Body of pancreas (tissue), 4 donors: ENCODE measurements at regions not wholly inside any gene's neighbourhood (a gene's known extent, or its start where the extent isn't known, plus 50 kb on each side); places are given as distances from the start of the nearest gene placed in this dataset.
"Not testable (repeated sequence)": the region's sequence is repeated elsewhere in the genome, so short reads cannot be mapped to it uniquely, and the experiment has no call there.

ENCODE experiments used
- ATAC-seq: fragments of 150-250 bp; one replicate; pipeline ENCODE4 v1.9.1; 2016
- DNase-seq, 4 donors: peaks; one replicate each; pipeline ENCODE4 v3.0.0-alpha.2; 2019
- H3K27ac ChIP-seq, 4 donors: fragments of 200-600 bp; sonication (generic); 1 replicate in 3 of 4; 2 replicates in 1 of 4; pipeline versions ENCODE4 v1.5.1 to v1.6.1; 2016 to 2019; ENCODE audit warnings: mild to moderate bottlenecking in 1 of 4, mixed read lengths in 1 of 4, moderate library complexity in 1 of 4
- H3K27me3 ChIP-seq, 2 donors: fragments of 200-600 bp; sonication (generic); one replicate each; pipeline ENCODE4 v1.6.0; 2016; ENCODE audit warnings: mild to moderate bottlenecking in 1 of 2
- H3K36me3 ChIP-seq, 2 donors: fragments of 200-600 bp; sonication (generic); replicated peaks in 1 of 2; 2 replicates each; pipeline ENCODE4 v1.5.1; 2016; ENCODE audit warnings: low read depth in 2 of 2; ENCODE audit not compliant: insufficient read depth in 1 of 2
- H3K4me1 ChIP-seq: fragments of 200-600 bp; sonication (generic); one replicate; pipeline ENCODE4 v1.6.0; 2016
- H3K4me3 ChIP-seq, 2 donors: fragments of 200-600 bp; sonication (generic); 1 replicate in 1 of 2; 2 replicates in 1 of 2; pipeline ENCODE4 v1.5.1; 2016 to 2019
- H3K9me3 ChIP-seq, 3 donors: fragments of 200-600 bp; sonication (generic); 1 replicate in 2 of 3; 2 replicates in 1 of 3; pipeline ENCODE4 v1.5.1; 2016
- CTCF ChIP-seq, 7 experiments: fragments of 450-650 bp in 4 of 7; fragments of 200-600 bp in 3 of 7; sonication (generic) in 3 of 7; IDR thresholded peaks; one replicate each; pipeline ENCODE4 v1.5.1; 2016 to 2019; ENCODE audit warnings: antibody characterized with exemption in 7 of 7
- POLR2A ChIP-seq, 3 donors: fragments of 450-650 bp; IDR thresholded peaks; one replicate each; pipeline ENCODE4 v1.6.1; 2016; ENCODE audit warnings: antibody characterized with exemption in 3 of 3, mild to moderate bottlenecking in 2 of 3
- WGBS, 2 donors: methylation state at CpG; one replicate each; pipeline ENCODE4 v1.1.5; 2017; 5-methylcytosine and 5-hydroxymethylcytosine counted together
- intact Hi-C: fragments of 100-400 bp; cut with DNase I; formaldehyde crosslinking; loops from one replicate; pipeline ENCODE4 v1.15.1; 2023

GRCh38 chr7:49488573-49488972 lies 284.9 kb upstream of the VWC2 start:
- Histone ChIP-seq H3K4me3 (no peak overlapping the region), H3K9me3 (no peaks in the 10 kb centered on the region), H3K4me1 (no peaks in the 10 kb centered on the region), H3K36me3 (no peaks in the 10 kb centered on the region), H3K27ac (no peak overlapping the region), H3K27me3 (no peaks in the 10 kb centered on the region)
- TF ChIP-seq CTCF (IDR thresholded peaks at IDR 0.05) (no peak), POLR2A (IDR thresholded peaks at IDR 0.05) (no peak)
- no peak for DNase-seq
- no peak for ATAC-seq
- WGBS, 2 donors: 13 to 38% methylated on average over 1 of the region's 1 CpG
- intact Hi-C loops: no loop called here

DNA sequence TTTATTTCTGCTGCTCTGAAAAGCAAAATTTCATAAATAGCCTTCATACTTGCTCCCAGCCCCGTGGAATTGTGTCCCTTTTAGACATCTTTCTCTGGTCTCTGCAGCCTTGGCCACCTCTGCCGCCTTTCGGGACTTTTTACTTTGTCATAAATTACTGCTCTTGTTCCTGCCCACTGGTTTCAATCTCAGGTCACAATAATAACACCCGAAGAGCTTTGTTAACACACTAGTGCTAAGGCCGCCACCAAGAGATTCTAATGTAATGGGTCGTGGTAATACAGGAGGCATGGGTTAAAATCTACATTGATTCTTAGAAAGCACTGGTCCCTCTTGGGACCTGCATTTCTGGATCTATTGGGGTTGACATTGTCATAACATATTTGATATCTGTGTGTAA lies 276.0 kb upstream of the VWC2 start:
- ATAC-seq (no peak), DNase-seq (no peak)
- Histone ChIP-seq H3K36me3 (no peaks in the 10 kb centered on the region), H3K4me1 (no peaks in the 10 kb centered on the region), H3K4me3 (no peak overlapping the region), H3K27ac (no peak overlapping the region), H3K9me3 (no peaks in the 10 kb centered on the region), H3K27me3 (no peaks in the 10 kb centered on the region)
- TF ChIP-seq CTCF (IDR thresholded peaks at IDR 0.05): no peak
- TF ChIP-seq POLR2A (IDR thresholded peaks at IDR 0.05): no peak
- intact Hi-C loops: no loop called here
- WGBS, 2 donors: 74 to 80% methylated on average over 6 of the region's 6 CpGs

- WGBS, 2 donors: 66 to 68% methylated on average over 2 of the region's 2 CpGs
- H3K9me3 ChIP-seq: no peaks in the 10 kb centered on the region
- no peak overlapping the region for H3K27ac ChIP-seq
- no peaks in the 10 kb centered on the region for H3K27me3 ChIP-seq
- ATAC-seq (no peak), DNase-seq (no peak)
- no peak overlapping the region for H3K4me3 ChIP-seq
- intact Hi-C loops: no loop called here
- no peaks in the 10 kb centered on the region for H3K4me1 ChIP-seq
- H3K36me3 ChIP-seq: no peaks in the 10 kb centered on the region
- TF ChIP-seq CTCF (IDR thresholded peaks at IDR 0.05) (no peak), POLR2A (IDR thresholded peaks at IDR 0.05) (no peak)
Observed at GRCh38 chr7:49500741-49501140, 272.7 kb upstream of the VWC2 start.

DNA sequence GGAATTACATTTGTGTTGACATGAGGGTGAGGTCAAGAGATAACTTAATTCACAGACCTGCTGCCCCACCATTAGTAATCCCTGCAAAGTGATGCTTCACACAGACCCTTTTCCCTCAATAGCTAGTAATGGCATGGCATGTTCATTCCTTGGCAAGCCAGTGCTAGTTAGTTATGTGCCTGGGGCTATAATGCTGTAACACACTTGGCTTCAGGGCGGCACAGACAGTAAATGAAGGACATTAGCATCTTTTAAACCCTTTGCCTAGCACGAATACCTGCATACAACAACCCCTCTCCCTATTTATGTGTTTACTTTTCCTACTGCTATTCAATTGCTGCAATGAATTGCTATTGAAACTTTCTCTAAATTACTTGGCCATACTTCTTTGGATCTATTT lies 266.2 kb upstream of the VWC2 start:
- DNase-seq: not testable (repeated sequence)
- 44% methylated on average over 2 of the region's 2 CpGs for WGBS, 2 donors

DNA sequence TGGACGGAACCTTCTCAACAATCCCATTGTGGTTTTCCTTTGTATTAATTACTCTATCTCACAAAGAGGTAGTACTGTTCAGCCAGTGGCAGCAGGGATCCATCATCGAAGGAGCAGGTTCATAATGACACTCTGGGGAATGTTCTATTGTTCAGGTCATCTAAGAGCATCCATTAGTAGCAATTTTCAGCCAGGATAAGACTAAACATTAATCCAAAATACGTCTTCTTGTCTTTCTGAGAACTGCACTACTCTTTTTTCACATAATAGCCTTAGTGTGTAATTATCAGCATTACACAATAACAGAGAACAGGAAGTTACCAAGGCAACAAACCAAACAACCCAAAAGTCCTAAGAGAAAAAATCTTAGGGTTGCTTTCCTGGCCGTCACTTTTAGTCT lies 259.5 kb upstream of the VWC2 start:
- TF ChIP-seq CTCF (IDR thresholded peaks at IDR 0.05): no peak
- TF ChIP-seq POLR2A (IDR thresholded peaks at IDR 0.05): no peak
- no peak overlapping the region for H3K27ac ChIP-seq
- no peaks in the 10 kb centered on the region for H3K4me1 ChIP-seq
- intact Hi-C loops: no loop called here
- WGBS, 2 donors: 6 to 11% methylated on average over 4 of the region's 4 CpGs
- ATAC-seq (no peak), DNase-seq (no peak)
- no peaks in the 10 kb centered on the region for H3K36me3 ChIP-seq
- no peaks in the 10 kb centered on the region for H3K9me3 ChIP-seq
- no peaks in the 10 kb centered on the region for H3K27me3 ChIP-seq
- no peak overlapping the region for H3K4me3 ChIP-seq

More for the DNA sequence above, 266.2 kb upstream of the VWC2 start:
- H3K9me3 ChIP-seq, H3K27ac ChIP-seq, H3K4me1 ChIP-seq, ATAC-seq, H3K27me3 ChIP-seq, intact Hi-C loops, H3K4me3 ChIP-seq, H3K36me3 ChIP-seq: not testable (repeated sequence)
